DMS114 treated with DMSO at 0.1 percent for 48 hours (cell line): ENCODE measurements at regions not wholly inside any gene's neighbourhood (a gene's known extent, or its start where the extent isn't known, plus 50 kb on each side); places are given as distances from the start of the nearest gene placed in this dataset.

Experiments
- DNase-seq: peaks from one replicate; lab custom pipeline; 2025; ENCODE audit not compliant: unreplicated experiment; lab: John Stamatoyannopoulos, UW

DNA sequence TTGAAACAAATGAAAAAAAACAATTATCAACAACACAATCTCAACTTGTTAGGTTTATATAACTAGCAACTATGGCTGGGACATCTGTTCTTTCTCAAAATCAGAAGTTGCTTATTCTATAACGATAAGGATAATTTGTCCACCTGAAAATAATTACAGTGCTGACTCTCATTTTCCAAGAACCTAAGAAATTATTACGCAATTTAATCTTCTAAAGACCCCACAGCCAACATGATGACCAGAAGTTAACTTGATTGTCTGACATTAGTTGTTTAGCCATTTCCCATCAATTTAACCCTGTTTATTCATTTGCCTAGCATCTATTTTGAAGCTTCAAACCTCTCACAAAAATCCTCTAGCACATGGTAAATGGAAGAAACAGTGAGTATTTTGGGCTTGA lies 293.8 kb downstream of the ELAVL2 start:
- DNase-seq: no peak

DNA sequence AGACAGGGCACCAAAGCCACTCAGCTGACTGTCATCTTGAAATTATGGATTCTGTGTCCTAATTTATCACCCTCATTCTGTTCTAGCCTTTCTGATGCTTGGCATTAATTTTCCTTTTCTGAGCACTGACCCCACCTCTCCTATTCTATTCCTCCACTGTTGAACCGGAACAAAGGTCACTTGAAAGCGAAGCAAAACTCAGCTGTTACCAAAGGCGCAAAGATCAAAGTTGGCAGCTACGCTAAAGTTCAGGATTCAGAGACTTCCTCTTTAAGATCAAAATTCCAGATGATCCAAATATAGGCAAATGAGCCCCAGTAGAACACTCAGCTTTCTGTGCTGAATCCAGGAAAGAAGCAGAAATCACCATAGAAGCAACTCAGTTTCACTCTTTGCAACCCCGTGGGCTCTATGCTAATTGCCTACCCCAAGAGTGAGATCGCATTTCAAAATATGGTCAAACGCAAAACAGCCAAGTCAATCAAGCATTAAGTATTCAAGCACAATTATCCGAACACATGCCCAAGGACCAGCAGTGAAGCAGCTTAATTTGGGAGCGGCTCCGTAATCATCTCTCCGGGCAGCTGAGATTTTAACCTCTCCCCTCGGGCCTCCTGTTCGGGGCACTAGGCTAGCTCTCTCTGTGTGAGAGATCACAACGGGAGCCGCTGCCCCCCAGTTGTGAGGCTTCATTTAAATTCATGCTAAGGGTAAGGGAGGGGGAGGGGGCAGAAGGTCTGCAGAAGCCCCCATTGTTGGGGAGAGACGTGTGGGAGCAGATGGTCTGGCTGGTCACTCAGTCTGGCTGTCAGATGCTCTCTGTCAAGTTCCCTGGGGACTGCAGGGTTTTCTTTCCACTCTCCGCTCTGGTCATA lies 288.6 kb downstream of the ELAVL2 start:
- no peak for DNase-seq

DNA sequence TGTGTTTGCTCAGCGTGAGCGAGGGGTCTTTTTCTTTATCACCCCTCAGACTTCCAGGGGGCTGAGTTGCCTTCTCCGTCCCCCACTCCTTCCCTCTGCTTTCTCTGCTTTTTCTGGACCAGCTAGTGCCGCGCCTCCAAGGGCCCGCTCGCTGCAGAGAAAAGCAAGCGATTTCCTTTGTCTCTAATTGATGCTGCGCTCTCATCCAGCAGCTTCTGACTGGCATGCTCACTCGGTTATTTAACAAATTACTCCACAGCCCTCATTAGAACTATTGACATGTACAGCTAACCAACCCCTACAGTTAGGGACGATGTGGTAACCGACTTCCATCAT lies 288.0 kb downstream of the ELAVL2 start:
- DNase-seq: no peak

DNA sequence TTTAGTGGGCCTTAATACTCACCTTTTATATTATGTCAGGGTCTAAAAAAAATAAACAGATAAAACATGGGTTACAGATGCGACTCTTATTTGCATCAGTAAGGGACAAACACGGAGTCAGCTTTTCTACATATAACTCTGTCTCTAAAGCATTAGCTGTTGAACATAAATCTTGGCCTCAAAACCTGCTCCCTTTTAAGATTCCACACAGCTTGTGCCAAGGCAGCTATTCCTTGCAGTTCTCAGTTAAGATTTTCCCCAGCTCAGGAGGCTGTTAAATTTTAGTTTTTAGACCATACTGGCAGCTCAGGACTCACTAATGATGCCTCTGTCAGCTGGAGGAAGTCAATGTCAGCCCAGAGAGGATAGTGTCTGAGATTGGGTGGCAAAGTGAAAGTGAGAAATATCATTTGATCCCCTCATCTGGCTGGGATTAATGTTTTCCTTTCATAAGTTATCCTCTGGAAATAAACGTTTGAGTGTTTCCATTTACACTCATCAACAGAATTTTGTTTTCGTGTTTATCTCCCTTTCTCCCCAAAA lies 287.5 kb downstream of the ELAVL2 start:
- no peak for DNase-seq

DNA sequence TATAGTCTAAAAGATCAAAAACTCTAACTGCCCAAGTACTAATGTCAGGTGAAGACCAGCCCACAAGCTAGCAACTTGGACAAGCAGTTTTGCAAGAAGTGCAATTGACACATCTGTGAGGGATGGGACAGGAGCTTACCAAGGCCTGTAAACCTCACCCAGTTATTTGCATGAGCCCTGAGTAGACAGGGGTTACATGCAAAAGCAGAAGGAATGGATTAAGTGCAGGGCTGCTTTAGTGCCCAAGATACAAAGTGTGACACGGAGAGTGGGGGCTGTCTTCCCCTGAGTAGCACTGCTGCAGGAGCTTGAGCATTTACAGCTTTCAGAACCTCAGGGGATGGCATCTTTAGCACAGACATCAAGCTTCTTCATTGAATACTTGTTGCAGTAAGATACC lies 286.7 kb downstream of the ELAVL2 start:
- no peak for DNase-seq

DNA sequence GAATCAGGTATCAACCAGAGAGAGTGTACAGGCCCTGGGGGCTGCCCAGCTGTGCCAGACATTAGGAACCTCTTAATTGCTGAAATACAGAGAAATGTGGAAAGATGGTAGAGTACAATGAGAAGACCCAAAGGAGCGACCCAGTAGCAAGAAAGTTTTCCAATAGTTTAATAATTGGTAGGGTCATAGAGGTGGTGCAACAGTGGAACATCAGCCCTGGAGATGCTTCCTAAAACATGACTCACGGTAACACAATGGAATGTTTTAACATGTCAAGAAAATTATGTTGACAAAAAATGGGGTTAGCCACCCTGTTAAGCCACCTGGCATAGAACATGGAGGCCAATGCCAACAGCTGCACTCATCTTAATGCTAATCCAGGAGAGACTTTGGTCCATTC lies 284.1 kb downstream of the ELAVL2 start:
- DNase-seq: no peak

DNA sequence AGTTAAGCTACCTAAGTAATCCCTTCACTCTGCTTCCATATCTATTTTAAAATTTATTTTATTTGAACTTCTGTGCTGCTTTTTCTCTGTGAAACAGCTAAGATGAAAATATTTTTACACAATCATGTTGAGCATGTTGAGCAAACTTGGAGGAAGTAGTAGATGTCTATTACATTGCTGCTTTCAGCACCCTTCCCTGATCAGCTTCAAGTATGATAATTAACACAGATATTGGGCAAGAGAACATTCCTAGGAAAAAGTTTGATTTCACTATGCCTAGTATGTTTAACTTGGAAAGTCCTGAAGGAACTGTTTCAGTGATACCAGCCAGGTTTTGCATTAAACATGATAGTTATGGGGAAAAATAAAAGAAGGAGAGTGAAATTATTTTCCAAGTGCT lies 283.6 kb downstream of the ELAVL2 start:
- no peak for DNase-seq

DNA sequence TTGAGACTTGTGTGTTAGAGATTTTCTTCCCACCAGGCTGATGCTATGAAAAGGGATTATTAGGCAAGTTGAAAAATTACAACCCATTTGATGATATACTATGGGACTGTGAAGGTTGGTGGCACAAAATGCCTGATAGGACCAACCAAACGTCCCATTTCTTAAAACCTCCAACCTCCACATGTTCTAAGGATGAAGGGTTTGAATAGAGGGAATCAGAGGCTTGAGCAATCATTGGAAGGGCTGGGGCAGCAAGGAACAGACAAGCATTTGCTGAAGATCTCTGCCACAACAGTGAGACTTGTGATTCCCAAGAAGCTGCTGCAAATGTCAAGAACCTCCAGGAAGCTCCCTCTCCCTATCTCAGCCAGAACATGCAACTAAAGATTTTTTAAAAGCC lies 283.1 kb downstream of the ELAVL2 start:
- no peak for DNase-seq

DNA sequence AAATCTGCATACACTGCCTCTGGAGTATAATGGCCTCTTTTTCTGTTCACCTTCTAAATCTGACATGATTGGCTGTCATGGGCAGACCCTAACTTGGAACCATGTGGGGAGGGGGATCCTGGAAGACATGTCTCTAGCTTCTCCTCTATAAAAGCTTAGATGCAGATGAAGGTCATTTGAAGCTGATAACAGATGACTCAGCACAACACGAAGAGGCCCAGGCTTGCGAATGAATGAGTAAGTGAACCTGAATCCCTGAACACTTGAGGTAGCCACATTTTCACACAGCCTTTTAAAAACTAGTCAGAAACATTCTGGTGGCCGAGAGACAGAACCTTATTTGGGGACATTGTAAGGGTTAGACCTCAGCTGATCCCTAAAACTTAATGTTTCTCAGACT lies 282.6 kb downstream of the ELAVL2 start:
- no peak for DNase-seq

DNA sequence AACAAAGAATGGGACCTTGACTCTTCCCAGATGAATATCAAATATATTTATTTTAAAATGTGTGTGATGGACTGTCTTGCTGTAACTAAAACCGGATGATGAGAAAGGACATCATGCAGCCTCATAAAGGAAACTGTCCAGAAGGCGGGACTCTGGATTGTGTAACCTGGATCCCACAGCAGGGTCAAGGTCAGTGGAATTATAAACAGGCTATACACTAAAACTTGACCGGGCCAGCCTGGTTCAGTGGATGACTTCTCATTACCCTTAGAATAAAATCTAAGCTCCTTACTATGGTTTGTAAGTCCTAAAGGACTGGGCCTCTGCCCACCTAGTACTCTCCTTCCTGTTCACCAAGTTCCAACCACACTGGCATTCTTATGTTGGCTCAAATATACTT lies 280.3 kb downstream of the ELAVL2 start:
- DNase-seq: no peak

DNA sequence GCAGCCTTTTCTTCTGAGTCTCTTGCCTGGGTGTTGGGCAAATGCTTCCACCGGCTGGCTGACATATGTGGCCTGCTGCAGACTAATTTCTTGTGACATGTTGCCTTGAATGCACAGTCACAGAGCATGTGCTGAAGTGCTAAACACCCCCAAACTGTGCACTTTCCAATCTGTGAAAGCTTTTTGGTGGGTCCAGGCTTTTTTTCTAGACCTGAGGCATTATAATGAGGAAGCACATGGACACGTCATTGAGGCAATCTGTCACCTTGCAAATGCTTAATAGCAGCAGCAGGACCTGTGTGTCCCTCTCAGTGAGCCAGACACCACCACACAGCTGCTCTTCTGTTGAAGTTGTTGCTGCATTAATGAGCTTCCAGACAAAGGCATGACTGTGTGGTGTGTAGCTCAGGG lies 274.7 kb downstream of the ELAVL2 start:
- DNase-seq: no peak

DNA sequence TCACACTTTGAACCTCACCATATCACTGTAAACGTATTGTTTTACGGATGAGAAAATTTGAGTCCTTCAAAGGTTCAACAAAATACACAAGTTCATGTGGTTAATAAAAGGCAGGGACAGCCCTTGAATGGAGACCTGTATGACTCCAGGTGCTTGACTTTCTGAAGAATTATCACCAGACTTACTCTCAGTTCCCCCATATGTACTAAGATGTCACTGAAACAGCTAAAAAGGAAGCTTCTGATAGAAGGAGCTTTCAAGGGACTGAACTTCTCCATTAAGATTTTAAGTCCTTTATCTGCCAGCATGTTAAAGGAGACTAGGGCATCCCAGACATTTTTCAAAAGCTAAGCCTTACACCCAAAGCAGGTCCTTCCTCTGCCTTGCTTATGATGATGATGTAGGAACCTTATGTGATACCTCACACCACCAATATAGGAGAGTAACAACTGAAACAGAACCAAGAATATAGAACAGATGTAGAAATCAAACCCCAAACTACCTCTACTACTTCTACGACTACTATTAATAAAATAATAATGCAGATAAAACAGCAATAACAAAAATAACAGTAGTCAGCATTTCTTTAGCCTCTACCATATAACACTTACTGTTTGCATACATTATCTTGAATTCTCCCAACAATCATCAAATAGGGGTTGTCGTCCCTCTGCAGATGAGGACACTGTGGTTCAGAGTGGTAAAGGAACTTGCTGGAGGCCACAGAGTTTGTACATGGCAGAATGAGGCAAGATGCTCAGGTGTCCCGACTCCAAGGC lies 273.9 kb downstream of the ELAVL2 start:
- no peak for DNase-seq

DNA sequence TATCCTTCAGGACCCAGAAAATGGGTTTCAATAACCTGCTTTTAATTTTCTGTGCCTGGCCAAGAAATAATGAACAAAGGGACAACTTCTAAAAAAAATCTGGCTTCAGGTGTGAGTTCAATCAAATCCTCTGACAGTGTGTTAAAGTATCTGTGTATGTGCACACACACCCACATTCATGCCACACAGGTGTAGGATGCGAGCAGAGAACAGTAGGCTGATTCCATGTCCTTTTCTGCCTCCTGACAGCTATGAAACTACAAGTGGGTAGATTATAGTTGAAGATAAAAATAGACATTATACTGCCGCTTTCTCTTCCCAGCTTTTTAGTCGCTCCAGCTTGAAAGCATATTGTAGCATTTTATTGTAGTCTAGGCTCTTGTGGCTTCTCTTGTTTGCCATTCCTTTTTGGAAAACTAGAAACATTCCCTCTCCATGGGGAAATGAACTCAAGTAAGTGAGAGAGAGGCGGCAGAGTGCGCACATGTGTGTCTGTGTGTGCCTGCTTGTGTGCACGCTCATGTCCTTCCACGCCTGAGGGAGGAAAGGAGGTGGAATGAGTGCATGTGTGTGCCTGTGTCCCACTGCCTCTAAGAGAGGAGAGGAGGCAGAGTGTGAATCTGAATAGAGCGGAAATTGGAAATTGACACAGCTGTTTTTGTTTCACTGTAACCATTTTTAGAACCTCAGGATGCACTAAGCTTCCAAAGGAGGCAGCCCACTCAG lies 273.0 kb downstream of the ELAVL2 start:
- no peak for DNase-seq

DNA sequence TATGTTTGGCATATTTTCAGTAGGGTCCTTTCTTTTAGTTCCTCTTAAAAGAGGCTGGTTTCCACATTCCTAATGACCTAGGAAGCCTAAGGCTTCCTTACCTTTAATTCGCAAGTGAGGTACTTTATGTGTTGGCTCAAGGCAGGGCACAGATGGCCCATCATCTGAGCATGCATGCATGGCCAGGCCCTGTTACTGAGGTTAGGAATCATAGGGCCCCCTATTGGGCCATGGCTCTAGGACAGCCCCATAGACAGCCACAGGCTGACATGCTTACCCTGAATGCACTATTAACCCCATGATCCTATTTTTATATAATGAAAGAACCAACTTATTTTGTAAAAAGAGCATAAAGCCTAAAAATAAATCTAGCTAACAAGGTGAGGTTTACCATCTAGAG lies 271.4 kb downstream of the ELAVL2 start:
- no peak for DNase-seq

DNA sequence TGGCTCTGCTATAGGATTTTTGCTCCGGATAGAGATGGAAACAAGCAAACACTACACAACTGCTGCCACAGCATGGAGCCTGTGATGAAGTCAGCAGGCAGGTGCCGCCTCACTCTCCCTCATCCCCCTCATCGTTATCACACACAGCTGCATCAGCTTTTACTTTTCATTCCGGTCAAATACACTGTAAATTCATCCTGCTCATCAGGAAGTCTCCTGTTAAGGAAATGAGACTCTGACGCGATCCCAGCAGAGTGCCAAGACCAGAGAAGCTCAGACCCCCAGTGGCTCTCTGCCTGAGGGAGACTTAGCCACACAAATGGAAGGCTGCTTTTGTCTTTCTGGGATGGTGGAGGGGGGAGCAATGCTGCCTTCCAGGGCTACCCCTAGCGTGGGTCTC lies 270.2 kb downstream of the ELAVL2 start:
- DNase-seq: no peak

DNA sequence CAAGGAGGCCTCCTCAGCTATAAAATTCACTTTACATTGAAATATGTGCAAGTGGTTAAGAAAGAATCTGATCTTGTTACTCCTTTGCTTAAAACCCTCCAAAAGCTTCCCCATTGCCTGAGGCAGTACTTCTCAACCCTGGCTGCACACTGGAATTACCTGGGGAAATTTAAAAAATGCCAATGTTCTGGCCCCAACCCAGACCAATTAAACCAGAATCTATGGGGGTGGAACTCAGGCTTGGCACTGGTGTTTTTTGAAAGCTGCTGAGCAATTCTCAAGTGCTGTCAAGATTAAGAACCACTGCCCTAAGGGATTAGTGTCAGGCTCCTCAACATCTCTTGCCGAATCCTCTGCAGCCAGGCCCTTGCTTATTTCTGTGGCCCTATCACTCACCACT lies 269.6 kb downstream of the ELAVL2 start:
- DNase-seq: no peak

DNA sequence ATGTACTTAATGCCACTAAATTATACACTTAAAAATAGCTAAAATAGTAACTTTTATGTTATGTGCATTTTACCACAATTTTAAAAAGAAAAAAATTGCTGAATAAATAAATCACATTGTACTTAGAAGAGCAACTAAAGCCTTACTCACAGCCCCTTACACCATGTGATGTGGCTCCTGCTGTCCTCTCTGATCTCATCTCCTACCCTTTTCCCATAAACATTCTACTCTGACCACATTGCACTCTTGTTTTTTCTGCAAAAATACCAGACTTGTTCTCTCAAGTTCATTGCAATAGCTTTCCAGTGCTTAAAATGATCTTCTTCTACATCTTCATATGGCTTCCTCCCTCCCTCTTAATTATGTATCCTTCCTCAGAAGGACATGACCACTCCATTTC lies 268.4 kb downstream of the ELAVL2 start:
- no peak for DNase-seq

DNA sequence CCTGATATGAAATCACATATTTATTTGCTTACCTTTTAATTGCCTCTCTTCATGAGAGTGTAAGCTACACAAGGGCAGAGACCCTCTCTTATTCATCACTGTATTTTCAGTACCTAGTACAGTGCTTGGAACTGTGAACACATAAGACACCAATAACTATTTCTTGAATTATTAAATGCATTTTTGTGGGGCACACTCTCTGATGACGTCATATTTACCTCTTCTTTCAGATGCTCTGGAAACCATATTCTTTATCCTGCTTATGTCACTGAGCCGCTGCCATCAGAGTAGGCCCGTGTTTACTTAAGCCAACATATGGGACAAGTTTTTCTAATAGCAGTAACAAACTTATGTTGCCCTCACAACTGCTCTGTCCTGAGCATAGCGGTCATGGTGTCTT lies 266.5 kb downstream of the ELAVL2 start:
- DNase-seq: no peak

DNA sequence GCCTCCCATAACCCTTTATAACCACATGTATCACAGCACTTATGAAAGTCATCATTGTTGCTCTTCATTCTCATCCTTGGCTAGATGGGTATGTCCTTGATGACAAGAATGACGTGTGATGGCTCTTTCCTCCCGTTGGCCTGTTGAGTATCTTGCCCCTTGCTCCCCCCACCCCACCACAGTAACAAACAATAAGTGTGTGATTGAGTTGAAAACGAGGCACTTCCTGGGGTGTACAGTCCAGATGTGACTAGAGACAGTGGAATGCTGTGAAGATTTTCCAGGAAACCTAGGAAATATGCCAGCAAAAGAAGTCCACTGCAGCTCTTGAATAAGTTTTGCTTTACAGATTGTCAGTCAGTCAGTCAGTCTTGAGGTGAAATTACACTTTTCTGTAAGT lies 262.5 kb downstream of the ELAVL2 start:
- DNase-seq: no peak

DNA sequence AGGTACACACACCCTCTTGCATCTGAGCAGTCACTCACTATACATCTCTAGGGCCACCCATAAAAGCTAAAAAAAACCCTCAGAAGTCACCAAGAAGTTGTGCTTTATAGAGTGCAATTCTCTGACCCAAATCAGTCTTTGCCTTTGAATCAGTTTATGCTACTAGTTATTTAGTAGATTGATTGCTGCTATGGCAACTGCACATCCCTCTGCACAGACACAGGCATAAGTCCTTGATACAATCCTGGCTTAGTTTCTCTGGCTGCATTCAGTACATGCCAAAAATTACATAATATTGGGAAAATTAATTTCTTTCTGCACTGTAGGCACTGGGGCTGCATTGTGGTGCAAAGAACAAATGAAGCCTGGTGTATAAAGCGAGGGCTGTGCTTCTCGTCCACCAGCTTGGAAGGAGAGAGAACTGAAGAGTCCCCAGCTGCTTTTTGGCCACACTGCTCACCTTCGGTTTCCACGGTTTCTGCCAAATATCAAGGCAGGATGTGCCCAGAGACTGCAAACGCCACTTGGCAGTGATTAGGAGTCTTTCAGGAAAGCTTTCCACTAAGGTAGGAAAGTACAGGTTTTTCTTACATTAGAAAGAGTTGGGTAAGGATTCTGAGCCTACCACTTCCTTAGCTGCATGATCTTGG lies 258.4 kb downstream of the ELAVL2 start:
- no peak for DNase-seq

DNA sequence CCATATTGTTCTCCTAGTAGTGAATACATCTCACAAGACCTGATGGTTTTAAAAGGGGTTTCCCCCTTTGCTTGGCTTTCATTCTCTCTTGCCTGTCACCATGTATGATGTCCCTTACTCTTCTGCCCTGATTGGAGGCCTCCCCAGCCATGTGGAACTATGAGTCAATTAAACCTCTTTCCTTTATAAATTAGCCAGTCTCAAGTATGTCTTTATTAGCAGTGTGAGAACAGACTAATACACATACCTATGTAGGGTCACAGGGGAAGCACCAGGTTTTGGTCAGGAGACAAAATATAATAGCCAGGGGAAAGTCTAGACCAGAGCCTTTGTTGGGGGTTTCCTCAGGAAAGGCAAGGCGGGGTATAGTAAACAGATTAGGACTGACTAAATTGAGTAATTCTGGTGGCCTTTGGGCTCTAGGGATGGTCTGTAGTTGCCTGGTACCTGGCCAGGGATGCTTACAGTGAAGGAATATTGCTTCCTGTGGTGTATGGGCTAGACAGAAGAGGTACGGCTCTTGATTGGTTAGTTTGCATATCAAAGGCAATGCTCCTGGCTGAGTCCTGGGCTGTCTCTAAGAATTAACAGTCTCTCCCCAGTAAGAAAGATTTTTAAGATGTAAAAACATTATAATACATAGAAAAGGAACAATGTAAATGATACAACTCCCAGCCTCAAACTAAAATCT lies 254.5 kb downstream of the ELAVL2 start:
- DNase-seq: no peak
